A549 (cell line): ENCODE measurements at regions not wholly inside any gene's neighbourhood (a gene's known extent, or its start where the extent isn't known, plus 50 kb on each side); places are given as distances from the start of the nearest gene placed in this dataset.

Experiments used
- ATAC-seq, 2 experiments: fragments of 200-7000 bp in 1 of 2; fragments of >200 bp in 1 of 2; cut with Nextera tagmentation in 1 of 2; cut with Tn5 transposase in 1 of 2; 3 replicates each; pipeline versions ENCODE4 v1.8.0 to v1.9.1; 2018 to 2020; ENCODE audit warnings: mild to moderate bottlenecking in 1 of 2, moderate library complexity in 1 of 2
- CTCF ChIA-PET: fragments of 300-600 bp; sonication (Branson Sonifier 250); formaldehyde crosslinking; extraction: SDS; loops from one replicate; lab custom pipeline; 2021; ENCODE audit warnings: antibody characterized with exemption, inconsistent platforms; lab: Yijun Ruan, JAX
- POLR2A ChIA-PET: fragments of 350-600 bp; formaldehyde crosslinking; extraction: SDS; loops from one replicate; lab custom pipeline; 2021; ENCODE audit warnings: antibody characterized with exemption, inconsistent platforms; lab: Yijun Ruan, JAX
- DNase-seq, 2 experiments: peaks; one replicate each; pipeline versions ENCODE4 v3.0.0 to v3.0.0-alpha.2; 2011 to 2016; ENCODE audit warnings: low read depth in 1 of 2, low spot score in 1 of 2
- FAIRE-seq: peaks from 2 replicates; lab custom pipeline; 2011; peaks lifted over from hg19 to GRCh38; lab: Jason Lieb, UNC
- H3K27ac ChIP-seq, 2 experiments: fragments of >200 bp; sonication (Bioruptor Twin); formaldehyde crosslinking; 3 replicates each; pipeline ENCODE4 v1.5.1; 2016 to 2017
- H3K4me1 ChIP-seq: fragments of >200 bp; sonication (Bioruptor Twin); formaldehyde crosslinking; 3 replicates; pipeline ENCODE4 v1.6.1; 2016
- H3K4me2 ChIP-seq: fragments of >200 bp; sonication (Bioruptor Twin); formaldehyde crosslinking; 3 replicates; pipeline ENCODE4 v1.6.1; 2016
- H3K4me3 ChIP-seq: fragments of >200 bp; sonication (Bioruptor Twin); formaldehyde crosslinking; 3 replicates; pipeline ENCODE4 v1.5.1; 2016
- H3K9me3 ChIP-seq: fragments of >200 bp; sonication (Bioruptor Twin); formaldehyde crosslinking; 3 replicates; pipeline ENCODE4 v1.6.1; 2016
- CBX2 ChIP-seq: fragments of 200-600 bp; sonication (generic); IDR thresholded peaks from 2 replicates; pipeline ENCODE4 v1.6.1; 2016; ENCODE audit warnings: low read depth, mild to moderate bottlenecking, borderline replicate concordance
- EHMT2 ChIP-seq: fragments of 200-600 bp; sonication (generic); IDR thresholded peaks from 2 replicates; pipeline ENCODE4 v1.6.1; 2016; ENCODE audit warnings: antibody characterized with exemption, low read depth, mild to moderate bottlenecking, moderate library complexity
- EP300 ChIP-seq, 2 experiments: fragments of >200 bp; sonication (Bioruptor Twin); formaldehyde crosslinking; IDR thresholded peaks; 2 replicates in 1 of 2; 3 replicates in 1 of 2; pipeline ENCODE4 v1.6.1; 2016 to 2017
- FOSB ChIP-seq: fragments of 250-450 bp; sonication (Bioruptor Pico); IDR thresholded peaks from 2 replicates; pipeline ENCODE4 v1.5.0; 2020; ENCODE audit warnings: mild to moderate bottlenecking, moderate library complexity
- HEYL ChIP-seq: fragments of 250-450 bp; sonication (Bioruptor Pico); IDR thresholded peaks from 2 replicates; pipeline ENCODE4 v1.8.0; 2021; ENCODE audit warnings: mild to moderate bottlenecking, moderate library complexity
- HOXB13 ChIP-seq: fragments of 250-450 bp; sonication (Bioruptor Pico); IDR thresholded peaks from 2 replicates; pipeline ENCODE4 v1.5.0; 2020; ENCODE audit warnings: low read depth, mild to moderate bottlenecking, moderate library complexity
- HOXB5 ChIP-seq: fragments of 250-450 bp; sonication (Bioruptor Pico); IDR thresholded peaks from 2 replicates; pipeline ENCODE4 v1.5.0; 2020; ENCODE audit warnings: mild to moderate bottlenecking, moderate library complexity
- MAFK ChIP-seq: fragments of 450-650 bp; IDR thresholded peaks from 2 replicates; pipeline ENCODE4 v1.6.1; 2014; ENCODE audit not compliant: partially characterized antibody
- NFE2L2 ChIP-seq: fragments of 150-350 bp; conservative IDR thresholded peaks from 2 replicates; pipeline ENCODE4 v1.6.1; 2014; ENCODE audit warnings: low read length
- NR3C1 ChIP-seq: fragments of >200 bp; sonication (Bioruptor Twin); formaldehyde crosslinking; IDR thresholded peaks from 3 replicates; pipeline ENCODE4 v1.6.1; 2017
- RNF2 ChIP-seq: fragments of 200-600 bp; sonication (generic); IDR thresholded peaks from 2 replicates; pipeline ENCODE4 v1.6.1; 2016; ENCODE audit warnings: low read depth, mild to moderate bottlenecking, antibody characterized with exemption, moderate library complexity, borderline replicate concordance
- TFCP2L1 ChIP-seq: fragments of 250-450 bp; sonication (Bioruptor Pico); IDR thresholded peaks from 2 replicates; pipeline ENCODE4 v1.5.0; 2021; ENCODE audit warnings: mild to moderate bottlenecking
- WGBS: methylation state at CpG from one replicate; pipeline ENCODE4 v1.1.6; 2017; ENCODE audit errors: missing lambda C conversion rate; 5-methylcytosine and 5-hydroxymethylcytosine counted together
- TF ChIP-seq, protein P1 (sequence below): fragments of >200 bp; sonication (Bioruptor Twin); formaldehyde crosslinking; IDR thresholded peaks from 3 replicates; pipeline ENCODE4 v1.5.1; 2016
- TF ChIP-seq, protein P2 (sequence below): fragments of >200 bp; sonication (Bioruptor Twin); formaldehyde crosslinking; IDR thresholded peaks from 2 replicates; pipeline ENCODE4 v1.6.1; 2016
- TF ChIP-seq, protein P3 (sequence below): fragments of 250-450 bp; sonication (Bioruptor Pico); IDR thresholded peaks from 2 replicates; pipeline ENCODE4 v1.5.0; 2021; ENCODE audit warnings: mild to moderate bottlenecking, moderate library complexity, borderline replicate concordance
- TF ChIP-seq, protein P4 (sequence below): fragments of >200 bp; sonication (Bioruptor Twin); formaldehyde crosslinking; IDR thresholded peaks from 3 replicates; pipeline ENCODE4 v1.6.1; 2016
- TF ChIP-seq, protein P5 (sequence below): fragments of 150-350 bp; IDR thresholded peaks from 2 replicates; pipeline ENCODE4 v1.6.1; 2014; ENCODE audit warnings: low read depth, mild to moderate bottlenecking, low read length
- TF ChIP-seq, protein P6 (sequence below): fragments of 450-650 bp; IDR thresholded peaks from 2 replicates; pipeline ENCODE4 v1.6.1; 2014; ENCODE audit warnings: antibody characterized with exemption

DNA sequence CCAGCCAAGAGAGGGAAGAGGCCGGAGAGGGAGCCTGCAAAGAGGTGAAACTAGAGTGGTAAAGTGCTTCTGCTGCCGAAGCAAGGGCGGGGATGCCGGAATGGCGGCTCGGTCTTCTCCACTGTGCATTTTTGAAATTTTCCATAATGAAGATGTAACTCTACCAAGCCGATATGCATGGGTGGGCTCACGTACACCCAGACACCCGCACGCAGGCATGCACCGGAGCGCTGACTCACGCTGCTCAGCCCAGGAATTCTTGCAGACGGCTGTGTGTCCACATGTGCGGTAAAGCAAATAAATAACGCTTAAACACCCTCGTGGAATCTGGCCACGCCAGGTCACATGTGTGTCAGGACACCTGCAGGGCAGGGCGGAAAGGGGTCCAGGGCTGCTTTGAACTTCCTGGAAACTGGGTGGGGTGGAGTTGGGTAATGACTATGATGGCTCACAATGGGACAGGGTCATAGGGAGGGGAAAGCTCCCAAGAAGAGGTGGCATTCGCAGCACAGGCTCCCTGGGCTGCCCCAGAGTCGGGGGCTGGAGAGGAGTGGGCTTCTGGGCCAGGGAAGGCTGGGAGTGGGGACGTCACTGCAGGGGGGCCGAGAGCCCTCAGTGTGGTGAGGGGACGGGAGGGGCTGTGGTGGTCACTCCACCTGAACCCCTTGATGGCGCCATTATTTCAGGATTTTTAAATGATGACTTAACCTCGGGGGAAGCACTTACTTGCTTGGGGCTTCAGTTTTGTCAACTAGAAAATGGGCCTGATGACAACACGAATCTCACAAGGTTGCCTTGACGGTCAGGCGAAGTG is 265.5 kb downstream of the PARN start (continued):
- TF ChIP-seq, protein P1, sequence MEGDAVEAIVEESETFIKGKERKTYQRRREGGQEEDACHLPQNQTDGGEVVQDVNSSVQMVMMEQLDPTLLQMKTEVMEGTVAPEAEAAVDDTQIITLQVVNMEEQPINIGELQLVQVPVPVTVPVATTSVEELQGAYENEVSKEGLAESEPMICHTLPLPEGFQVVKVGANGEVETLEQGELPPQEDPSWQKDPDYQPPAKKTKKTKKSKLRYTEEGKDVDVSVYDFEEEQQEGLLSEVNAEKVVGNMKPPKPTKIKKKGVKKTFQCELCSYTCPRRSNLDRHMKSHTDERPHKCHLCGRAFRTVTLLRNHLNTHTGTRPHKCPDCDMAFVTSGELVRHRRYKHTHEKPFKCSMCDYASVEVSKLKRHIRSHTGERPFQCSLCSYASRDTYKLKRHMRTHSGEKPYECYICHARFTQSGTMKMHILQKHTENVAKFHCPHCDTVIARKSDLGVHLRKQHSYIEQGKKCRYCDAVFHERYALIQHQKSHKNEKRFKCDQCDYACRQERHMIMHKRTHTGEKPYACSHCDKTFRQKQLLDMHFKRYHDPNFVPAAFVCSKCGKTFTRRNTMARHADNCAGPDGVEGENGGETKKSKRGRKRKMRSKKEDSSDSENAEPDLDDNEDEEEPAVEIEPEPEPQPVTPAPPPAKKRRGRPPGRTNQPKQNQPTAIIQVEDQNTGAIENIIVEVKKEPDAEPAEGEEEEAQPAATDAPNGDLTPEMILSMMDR = peak; percentile 39; the same call in 2 of the 3 replicates
- TF ChIP-seq, protein P2, sequence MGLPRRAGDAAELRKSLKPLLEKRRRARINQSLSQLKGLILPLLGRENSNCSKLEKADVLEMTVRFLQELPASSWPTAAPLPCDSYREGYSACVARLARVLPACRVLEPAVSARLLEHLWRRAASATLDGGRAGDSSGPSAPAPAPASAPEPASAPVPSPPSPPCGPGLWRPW = peak; percentile 81; the same call in 1 of the 2 replicates
- TF ChIP-seq, protein P3, sequence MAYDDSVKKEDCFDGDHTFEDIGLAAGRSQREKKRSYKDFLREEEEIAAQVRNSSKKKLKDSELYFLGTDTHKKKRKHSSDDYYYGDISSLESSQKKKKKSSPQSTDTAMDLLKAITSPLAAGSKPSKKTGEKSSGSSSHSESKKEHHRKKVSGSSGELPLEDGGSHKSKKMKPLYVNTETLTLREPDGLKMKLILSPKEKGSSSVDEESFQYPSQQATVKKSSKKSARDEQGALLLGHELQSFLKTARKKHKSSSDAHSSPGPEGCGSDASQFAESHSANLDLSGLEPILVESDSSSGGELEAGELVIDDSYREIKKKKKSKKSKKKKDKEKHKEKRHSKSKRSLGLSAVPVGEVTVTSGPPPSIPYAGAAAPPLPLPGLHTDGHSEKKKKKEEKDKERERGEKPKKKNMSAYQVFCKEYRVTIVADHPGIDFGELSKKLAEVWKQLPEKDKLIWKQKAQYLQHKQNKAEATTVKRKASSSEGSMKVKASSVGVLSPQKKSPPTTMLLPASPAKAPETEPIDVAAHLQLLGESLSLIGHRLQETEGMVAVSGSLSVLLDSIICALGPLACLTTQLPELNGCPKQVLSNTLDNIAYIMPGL (CRISPR knock-in tag) = no peak
- TF ChIP-seq RNF2 (no peak), FOSB (CRISPR knock-in tag) (no peak), NFE2L2 (peak; percentile 26; the same call in 1 of the 2 replicates)
- TF ChIP-seq, protein P4, sequence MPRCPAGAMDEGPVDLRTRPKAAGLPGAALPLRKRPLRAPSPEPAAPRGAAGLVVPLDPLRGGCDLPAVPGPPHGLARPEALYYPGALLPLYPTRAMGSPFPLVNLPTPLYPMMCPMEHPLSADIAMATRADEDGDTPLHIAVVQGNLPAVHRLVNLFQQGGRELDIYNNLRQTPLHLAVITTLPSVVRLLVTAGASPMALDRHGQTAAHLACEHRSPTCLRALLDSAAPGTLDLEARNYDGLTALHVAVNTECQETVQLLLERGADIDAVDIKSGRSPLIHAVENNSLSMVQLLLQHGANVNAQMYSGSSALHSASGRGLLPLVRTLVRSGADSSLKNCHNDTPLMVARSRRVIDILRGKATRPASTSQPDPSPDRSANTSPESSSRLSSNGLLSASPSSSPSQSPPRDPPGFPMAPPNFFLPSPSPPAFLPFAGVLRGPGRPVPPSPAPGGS = peak; percentile 96
- TF ChIP-seq, protein P5, sequence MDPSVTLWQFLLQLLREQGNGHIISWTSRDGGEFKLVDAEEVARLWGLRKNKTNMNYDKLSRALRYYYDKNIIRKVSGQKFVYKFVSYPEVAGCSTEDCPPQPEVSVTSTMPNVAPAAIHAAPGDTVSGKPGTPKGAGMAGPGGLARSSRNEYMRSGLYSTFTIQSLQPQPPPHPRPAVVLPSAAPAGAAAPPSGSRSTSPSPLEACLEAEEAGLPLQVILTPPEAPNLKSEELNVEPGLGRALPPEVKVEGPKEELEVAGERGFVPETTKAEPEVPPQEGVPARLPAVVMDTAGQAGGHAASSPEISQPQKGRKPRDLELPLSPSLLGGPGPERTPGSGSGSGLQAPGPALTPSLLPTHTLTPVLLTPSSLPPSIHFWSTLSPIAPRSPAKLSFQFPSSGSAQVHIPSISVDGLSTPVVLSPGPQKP = no peak

DNA sequence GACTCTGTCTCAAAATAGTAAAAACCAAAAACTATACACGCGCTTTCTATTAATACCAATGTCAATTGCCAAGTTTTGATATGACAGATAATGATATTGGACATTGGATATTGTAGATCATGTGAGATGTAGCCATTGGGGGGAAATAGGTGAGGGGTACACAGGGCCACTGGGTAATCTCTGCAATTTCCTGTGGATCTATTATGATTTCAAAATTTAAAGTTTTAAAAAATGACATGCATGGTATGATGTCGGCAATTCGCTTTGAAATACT is 266.0 kb downstream of the PARN start:
- TF ChIP-seq CBX2 (no peak), RNF2 (no peak), NR3C1 (no peak), EP300 (IDR thresholded peaks at IDR 0.05) (no peak), HEYL (CRISPR knock-in tag) (no peak), HOXB5 (no peak), MAFK (no peak), EHMT2 (no peak), TFCP2L1 (CRISPR knock-in tag) (no peak), HOXB13 (CRISPR knock-in tag) (no peak)
- TF ChIP-seq, protein P6, sequence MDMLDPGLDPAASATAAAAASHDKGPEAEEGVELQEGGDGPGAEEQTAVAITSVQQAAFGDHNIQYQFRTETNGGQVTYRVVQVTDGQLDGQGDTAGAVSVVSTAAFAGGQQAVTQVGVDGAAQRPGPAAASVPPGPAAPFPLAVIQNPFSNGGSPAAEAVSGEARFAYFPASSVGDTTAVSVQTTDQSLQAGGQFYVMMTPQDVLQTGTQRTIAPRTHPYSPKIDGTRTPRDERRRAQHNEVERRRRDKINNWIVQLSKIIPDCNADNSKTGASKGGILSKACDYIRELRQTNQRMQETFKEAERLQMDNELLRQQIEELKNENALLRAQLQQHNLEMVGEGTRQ = no peak
- H3K4me2 ChIP-seq = peak overlapping the region; percentile 75
- peak overlapping the region; percentile 98 to 99 for H3K27ac ChIP-seq
- FAIRE-seq = no peak
- H3K9me3 ChIP-seq = peaks cover 7% of the 10 kb centered on the region
- H3K4me1 ChIP-seq = peaks cover 40% of the 10 kb centered on the region
- CTCF ChIA-PET = interaction anchor here (1.0 to 4.1 kb wide), 7 partner anchors 35 to 440 kb away, joined by 3 to 13 read pairs (median 3); no protein-coding TSS in a partner anchor
- WGBS = 6% methylated on average over 4 of the region's 4 CpGs
- no peak for DNase-seq
- POLR2A ChIA-PET = interaction anchor here (0.6 to 1.6 kb wide), 5 partner anchors 47 to 165 kb away, joined by 3 to 10 read pairs (median 3); no protein-coding TSS in a partner anchor
- no peak for ATAC-seq
- H3K4me3 ChIP-seq = peak overlapping the region; percentile 13; the same call in 2 of the 3 replicates
